SK-N-MC (cell line): ENCODE measurements at regions not wholly inside any gene's neighbourhood (a gene's known extent, or its start where the extent isn't known, plus 50 kb on each side); places are given as distances from the start of the nearest gene placed in this dataset.

Source experiments
- EZH2 ChIP-seq: fragments of 200-600 bp; sonication (generic); IDR thresholded peaks from one replicate; pipeline ENCODE4 v1.6.1; 2017; ENCODE audit warnings: antibody characterized with exemption
- POLR2AphosphoS5 ChIP-seq: IDR thresholded peaks from 2 replicates; pipeline ENCODE4 v1.6.1; 2012; ENCODE audit warnings: mild to moderate bottlenecking, low read depth, low read length, borderline replicate concordance

DNA sequence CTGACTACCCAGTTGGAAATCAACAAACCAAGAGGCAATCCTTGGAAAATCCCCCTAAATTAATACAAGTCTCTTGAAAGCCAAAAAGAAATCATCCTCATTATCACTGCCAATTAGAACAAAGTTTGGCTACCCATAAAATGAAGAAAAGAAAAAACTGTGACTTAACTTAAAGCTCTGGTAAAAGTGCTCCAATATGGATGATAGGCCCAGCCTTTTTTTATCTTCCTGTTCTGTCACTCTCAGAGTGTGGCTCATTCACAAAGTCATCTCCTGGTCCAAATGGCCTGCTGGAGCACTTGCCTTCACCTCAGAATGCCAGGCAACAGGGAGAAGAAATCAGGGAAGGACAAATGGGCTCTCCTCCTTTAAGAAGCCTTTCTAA, 155.1 kb upstream of the GHITM start:
- TF ChIP-seq EZH2 (no peak), POLR2AphosphoS5 (no peak)
